ENCODE measurements at regions not wholly inside any gene's neighbourhood (a gene's known extent, or its start where the extent isn't known, plus 50 kb on each side); places are given as distances from the start of the nearest gene placed in this dataset.
"Not testable (repeated sequence)": the region's sequence is repeated elsewhere in the genome, so short reads cannot be mapped to it uniquely, and the experiment has no call there.

DNA sequence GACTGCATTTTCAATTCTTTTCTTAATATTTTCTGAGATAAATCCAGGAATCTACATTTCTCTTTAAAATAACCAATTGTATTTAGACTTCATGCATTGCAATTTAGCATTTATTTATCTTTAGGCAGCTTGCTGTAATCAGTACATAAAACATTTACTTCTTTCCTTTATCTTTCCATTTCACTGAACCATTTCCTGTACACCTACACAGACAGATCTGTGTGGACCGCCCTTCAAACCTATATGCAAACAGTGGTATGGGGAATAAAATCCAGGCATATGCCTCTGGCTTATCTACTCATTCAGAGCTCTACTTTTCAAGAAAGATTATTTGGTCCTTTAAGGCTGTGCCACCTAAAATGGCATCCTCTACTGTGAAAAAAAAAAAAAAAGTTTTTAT lies 640.0 kb downstream of the MAT2B start:
- no peak for DNase-seq

DNA sequence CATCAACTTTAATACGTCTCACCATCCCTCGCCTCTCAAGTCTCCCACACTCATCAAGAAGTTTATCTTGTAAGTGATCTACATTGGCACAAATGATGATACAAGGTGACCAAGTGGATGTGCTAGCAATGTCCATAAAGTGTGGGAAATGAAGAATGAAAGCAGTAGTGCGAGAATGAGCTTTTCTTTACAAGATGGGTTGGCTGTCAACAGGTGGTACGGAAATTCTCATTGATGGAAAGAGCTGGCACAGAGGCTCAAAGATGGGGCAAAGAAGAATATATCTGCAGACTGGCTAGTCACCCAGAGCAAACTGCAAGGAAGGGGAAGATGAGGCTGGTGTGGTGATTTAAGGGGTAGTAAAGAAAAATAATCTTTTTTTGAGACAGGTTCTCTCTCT lies 640.8 kb downstream of the MAT2B start:
- no peak for DNase-seq

DNA sequence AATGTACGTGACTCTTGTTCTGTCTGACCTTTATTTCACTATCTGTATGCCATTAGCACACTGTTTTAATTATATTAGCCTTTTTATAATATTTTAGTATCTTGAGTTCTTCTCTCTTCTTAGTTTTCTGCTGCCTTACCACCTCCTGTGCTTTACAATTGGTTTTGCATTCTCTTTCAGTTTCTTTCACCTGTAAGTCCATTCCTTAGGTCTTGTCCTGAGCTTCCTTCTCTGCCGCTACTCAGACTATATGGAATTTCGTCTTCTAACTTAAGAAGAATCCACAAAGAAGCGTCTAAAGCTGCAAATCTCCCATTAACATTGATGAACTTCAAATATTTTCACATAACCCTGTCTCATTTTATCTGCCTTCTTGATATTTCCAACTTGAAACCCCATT lies 642.9 kb downstream of the MAT2B start:
- no peak for DNase-seq

- DNase-seq: not testable (repeated sequence)
These were observed 647.1 kb downstream of the MAT2B start for GRCh38 chr5:164152539-164152938.

DNA sequence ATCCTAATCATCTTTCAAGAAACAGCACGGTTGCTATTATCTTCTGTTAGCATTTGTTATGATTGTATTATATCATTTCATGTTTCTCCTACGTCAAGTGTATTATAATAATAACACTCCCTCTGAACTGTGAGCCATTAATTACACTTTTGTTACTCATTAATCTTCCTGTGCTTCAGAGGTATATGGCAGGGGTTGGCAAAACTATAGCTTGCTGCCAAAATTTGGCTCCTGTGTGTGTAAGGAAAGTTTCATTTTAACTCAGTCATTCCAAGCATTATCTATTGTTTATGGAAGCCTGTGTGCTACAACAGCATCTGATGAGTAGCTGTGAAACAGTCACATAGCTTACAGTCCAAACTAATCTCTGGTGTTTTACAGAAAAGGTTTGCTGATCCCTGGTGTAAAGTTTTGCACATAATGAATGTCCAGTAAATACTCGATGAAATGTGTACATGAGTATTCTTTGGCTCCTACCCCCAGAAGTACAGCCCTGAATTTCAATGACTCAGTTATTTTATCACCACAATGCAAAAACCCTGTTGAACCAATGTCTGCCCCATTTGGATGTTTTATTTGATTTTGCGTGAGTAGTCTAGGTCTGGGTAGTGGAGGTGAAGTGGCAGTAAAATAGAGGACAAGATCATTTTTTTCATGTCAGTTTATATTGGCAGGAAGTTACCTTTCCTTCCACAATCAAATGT lies 648.2 kb downstream of the MAT2B start:
- no peak for DNase-seq

DNA sequence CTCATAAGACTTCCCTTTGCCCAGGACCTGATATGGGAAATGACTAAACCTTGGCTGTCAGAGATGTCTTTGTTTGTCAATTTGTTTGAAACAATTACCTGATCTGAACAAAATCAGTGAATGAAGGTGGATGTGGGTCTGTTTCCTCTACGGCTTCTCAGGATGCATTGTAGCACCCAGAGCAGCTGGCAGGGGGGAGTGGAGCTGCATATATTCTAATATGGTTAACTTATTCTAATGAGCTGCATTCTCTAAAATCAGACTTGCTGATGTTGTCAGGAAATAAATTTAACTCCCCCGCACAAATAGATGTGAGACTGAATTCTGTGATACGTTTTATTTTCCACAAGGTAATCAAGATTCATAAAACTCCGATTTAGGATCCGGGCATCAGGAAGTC lies 665.4 kb downstream of the MAT2B start:
- DNase-seq: no peak

DNA sequence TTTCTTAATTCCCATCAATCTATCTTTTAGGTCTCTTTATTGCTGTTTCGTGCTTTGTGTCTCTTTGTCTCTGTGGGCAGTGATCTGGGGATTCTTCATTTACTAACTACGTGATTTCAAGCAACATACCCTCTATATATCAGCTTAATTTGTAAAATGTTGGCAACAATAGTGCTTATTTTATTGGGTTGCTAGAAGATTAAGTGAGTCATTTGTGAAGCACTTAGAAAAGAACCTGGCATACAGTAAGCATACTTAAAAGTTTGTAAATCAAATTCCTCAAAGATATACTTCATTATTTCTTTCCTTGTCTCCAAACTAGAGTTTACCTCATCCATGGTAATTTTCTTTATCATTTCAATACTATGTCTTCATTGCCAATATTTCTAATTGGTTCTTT lies 669.7 kb downstream of the MAT2B start:
- DNase-seq: no peak

DNA sequence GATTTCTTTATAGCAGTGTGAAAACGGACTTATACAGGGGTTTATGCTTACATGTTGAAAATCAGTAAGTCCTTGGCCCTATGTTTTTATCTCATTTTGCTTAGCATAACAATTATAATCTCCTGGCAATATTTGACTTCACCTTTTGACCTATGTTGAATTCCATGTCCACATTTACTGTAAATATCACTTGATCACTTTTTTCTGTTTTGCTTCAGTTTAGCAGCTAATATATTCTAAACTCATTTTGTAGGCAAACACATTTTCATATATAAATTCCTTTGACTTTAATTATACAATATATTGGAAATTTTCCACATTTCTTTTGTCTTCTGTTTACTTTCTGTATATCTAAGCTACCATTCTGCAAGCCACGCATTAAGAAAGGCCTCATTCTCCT lies 674.0 kb downstream of the MAT2B start:
- no peak for DNase-seq

DNA sequence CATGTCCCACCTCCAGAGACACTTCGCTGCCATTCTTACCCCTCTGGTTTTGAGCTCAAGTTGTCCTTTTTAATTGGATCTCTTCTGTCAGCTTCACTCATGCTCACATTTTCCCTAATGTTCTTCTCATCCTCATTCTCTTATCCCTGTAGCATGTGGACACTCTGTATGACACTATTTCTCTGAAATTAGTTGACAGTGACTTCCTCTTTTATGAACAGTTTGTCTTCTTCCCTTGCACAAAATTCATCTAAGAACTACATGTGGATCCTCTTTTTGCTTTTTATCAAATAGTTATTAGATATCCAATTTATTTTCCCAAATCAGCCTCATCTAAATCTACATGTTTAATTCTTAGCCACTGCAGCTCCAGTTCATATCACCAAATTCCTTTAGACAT lies 676.2 kb downstream of the MAT2B start:
- DNase-seq: no peak

- DNase-seq: no peak
These were observed 678.7 kb downstream of the MAT2B start for GRCh38 chr5:164184158-164184557.

DNA sequence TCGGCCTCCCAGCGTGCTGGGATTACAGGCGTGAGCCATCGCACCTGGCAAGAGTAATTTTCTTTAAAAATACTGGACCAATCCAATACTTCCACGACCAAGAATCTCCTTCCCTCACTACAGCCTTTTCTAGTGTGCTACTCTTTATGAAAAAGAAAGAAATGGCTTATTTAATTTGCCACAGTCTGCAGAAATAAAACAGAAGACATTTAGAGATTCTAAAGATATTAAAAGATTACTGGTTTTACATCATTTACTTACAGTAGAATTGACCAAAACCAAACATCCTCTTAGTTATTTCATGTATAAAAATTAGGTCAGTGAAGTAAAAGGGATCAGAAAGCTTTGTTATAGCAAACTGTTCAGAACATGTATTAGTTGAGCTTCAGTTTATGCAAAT lies 679.6 kb downstream of the MAT2B start:
- DNase-seq: no peak

DNA sequence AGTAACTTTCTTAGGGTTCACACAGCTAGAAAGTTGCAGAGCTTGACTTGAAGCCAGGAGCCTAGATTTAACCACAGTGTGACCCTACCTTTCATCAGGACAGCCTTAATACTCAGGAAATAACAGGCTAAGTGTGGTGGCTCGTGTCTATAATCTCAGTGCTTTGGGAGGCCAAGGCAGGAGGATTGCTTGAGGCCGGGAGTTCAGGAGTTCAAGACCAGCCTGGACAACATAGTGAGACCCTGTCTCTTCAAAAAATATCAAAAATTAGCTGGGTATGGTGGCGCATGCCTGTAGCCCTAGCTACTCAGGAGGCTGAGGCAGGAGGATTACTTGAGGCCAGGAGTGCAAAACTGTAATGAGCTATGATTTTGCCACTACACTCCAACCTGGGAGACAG lies 681.1 kb downstream of the MAT2B start:
- no peak for DNase-seq

- DNase-seq: no peak
These were observed 682.4 kb downstream of the MAT2B start for GRCh38 chr5:164187785-164188184.

DNA sequence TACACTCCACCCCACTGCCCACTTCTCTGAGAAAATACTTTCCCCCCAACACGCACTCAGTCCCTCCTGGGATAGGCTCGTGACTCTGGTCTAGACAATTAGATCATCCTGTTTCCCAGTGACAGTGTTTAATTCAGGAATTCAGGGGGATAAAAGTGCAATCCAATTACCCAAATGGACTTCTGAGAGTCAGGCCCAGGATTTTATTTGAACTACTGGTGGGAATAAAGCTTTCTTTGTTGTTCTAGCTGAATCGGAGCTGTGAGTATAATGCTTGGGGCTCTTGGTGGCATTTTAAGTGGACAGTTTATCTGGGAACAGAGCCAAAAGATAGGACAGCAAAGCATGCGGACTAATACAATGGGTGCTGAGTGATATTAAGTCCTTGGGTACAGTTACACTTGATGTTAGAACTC lies 683.3 kb downstream of the MAT2B start:
- peak; percentile 94 for DNase-seq

DNA sequence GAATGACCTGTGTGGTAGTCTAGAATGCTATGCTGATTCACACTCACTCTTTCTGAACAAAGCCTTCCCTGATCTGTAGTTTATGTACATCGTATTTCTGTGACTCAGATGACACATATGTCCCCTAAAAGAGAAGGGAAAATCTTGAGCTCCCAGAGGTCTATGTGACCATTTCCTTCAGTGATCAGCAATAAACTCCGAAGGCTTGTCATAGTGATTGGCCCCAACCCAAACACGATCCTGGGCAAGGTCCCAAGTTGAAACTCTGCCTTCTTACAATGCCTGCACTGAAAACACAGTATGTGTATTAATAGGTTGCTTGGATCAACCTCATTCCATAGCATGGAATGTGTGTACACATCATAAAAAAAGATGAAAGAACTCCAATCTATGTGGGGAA lies 685.8 kb downstream of the MAT2B start:
- DNase-seq: no peak

GRCh38 chr5:164202338-164202737 lies 696.9 kb downstream of the MAT2B start:
- no peak for DNase-seq

DNA sequence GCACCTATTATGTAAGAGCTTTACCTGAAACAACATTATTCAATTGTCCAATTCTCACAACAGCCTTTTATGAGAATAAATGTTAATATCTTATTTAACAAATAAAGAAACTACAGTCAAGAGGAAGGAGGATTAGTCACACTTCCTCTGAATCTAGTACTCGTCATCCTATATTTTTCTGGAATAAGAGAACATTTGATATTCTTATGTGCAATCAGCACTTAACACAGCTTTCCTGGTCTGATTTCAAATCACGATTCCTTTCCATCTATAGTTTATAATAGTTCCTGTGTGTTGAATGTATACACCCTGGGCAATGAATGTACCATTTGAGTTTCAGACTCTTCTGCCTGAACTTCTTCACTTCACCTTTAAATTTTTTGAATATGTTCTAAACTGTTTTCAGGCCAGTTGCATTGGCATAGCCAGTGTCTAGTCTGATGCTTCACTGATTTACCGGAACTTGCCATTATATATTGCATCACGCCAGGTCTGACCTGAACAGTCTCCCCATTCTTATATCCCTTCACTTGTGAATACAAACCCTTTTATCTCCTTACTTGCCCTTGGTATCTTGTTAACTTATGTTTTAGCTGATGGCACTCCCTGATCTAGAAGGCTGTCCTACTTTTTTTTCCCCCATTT lies 698.3 kb downstream of the MAT2B start:
- no peak for DNase-seq

- no peak for DNase-seq
These were observed 699.0 kb downstream of the MAT2B start for GRCh38 chr5:164204338-164204946.

DNA sequence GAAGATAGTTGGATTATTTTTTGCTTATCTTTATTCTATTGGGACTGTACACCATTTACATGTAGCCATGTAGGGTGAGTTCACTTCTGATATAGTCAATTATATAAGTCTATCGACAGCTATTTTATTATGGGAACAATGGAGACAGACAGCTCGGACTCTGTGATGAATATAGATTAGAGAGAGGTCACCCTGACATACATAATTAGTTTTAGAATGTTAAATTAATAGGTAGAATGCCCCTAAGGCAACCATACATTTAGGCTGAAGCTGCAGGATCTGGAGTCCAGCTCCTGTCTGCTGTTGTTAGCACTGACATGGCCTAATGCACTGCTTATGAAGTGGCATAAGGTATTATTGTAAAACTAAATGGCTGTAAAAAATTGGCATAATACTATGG lies 700.8 kb downstream of the MAT2B start:
- no peak for DNase-seq

DNA sequence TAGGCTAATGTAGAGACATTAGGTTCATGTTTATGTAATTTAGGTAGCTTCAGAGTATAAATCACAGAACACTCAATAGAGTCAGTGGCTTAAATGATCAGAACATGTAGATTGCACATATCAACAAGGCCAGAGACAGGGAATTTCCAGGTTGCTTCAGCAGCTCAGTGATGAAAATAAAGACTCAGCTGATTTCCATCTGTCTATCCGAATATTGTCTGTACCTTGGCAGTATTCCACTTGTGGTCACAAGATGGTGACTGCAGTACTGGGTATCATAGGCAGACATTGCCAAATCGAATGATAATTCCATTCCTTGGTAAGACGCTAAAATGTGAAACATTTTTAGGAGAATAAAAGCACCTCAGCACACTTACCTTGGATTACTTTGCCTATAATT lies 702.2 kb downstream of the MAT2B start:
- no peak for DNase-seq

GRCh38 chr5:164210491-164210890 lies 705.1 kb downstream of the MAT2B start:
- DNase-seq: no peak

DNA sequence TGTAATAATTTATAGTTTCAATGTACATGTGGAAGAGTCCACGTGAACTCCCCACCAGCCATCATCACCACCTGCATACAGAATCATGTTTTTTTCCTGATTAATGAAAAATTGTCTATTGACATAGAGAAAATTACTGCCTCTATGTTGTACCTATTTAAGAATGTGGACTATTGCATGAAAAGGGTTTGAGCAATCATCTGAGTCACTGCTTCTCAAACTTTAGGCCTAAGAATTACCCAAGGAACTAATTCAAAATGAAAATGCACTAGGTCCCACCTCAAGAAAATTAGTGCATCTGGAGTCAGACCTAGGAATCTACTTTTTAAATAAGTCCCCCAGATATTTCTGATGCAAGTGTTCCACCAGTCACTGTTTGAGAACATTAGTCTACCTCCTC lies 709.3 kb downstream of the MAT2B start:
- no peak for DNase-seq

GRCh38 chr5:164217464-164217863 lies 712.0 kb downstream of the MAT2B start:
- no peak for DNase-seq

DNA sequence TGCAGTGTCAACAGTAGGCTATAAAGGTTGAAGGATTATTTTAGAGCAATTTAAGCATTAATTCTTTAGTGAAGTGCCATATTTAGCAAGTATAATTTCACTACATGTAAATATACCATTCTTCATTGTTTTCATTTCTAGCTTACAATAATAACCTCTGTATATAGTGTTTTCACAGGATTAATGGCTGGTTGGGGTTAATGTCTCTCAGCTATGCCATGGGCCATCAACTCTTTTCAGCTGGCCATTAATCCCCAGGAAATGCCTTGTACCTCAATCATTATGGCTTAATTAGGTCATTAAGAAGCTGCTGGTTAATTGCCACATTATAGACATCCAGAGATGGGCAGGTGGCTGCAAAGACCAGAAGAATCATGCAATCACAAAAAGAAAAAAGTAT lies 715.1 kb downstream of the MAT2B start:
- no peak for DNase-seq

DNA sequence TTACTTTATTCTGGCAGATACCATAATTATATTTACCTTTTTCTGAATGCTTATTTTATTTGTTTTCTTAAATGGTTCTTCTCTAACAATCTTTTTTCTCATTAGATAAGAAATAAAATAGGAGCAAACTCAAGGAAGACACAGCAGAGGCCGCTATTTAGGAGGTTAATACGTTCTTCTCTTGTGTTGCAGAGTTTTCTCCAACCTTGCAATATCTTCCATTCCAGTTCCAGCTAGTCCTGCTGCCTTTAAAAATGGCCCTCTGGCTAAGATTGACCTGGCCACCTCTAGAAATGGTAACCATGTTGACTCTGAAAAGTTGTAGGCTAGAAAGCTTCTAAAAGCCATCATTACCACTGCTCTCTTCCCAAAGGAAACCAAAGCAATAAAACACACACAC lies 718.8 kb downstream of the MAT2B start:
- DNase-seq: no peak

Measured in NCI-H1048 (cell line).